Aorta (tissue), 5 donors: ENCODE measurements at regions not wholly inside any gene's neighbourhood (a gene's known extent, or its start where the extent isn't known, plus 50 kb on each side); places are given as distances from the start of the nearest gene placed in this dataset.

ENCODE experiments used
- ATAC-seq: fragments of 200-7000 bp; cut with Tn5 transposase; one replicate; pipeline ENCODE4 v1.9.1; 2022; ENCODE audit warnings: moderate library complexity; ENCODE audit not compliant: low FRiP score
- DNase-seq, 2 donors: peaks; one replicate each; pipeline ENCODE4 v3.0.0-alpha.2; 2020
- H3K27ac ChIP-seq, 2 donors: one replicate each; pipeline ENCODE4 v1.5.1; 2013; ENCODE audit warnings: low read length in 2 of 2, mild to moderate bottlenecking in 2 of 2, moderate library complexity in 2 of 2, control low read depth in 1 of 2, inconsistent platforms in 1 of 2, low read depth in 1 of 2
- H3K27me3 ChIP-seq, 2 donors: one replicate each; pipeline ENCODE4 v1.6.1; 2013; ENCODE audit warnings: control low read depth in 1 of 2, low read length in 1 of 2, mild to moderate bottlenecking in 1 of 2, moderate library complexity in 1 of 2; ENCODE audit not compliant: insufficient read depth in 2 of 2, control insufficient read depth in 1 of 2
- H3K36me3 ChIP-seq, 2 donors: one replicate each; pipeline ENCODE4 v1.6.1; 2013; ENCODE audit warnings: control low read depth in 1 of 2, low read length in 1 of 2, mild to moderate bottlenecking in 1 of 2; ENCODE audit not compliant: insufficient read depth in 2 of 2, control insufficient read depth in 1 of 2
- H3K4me1 ChIP-seq, 2 donors: one replicate each; pipeline ENCODE4 v1.6.1; 2013; ENCODE audit warnings: low read length in 2 of 2, control low read depth in 1 of 2, mild to moderate bottlenecking in 1 of 2, moderate library complexity in 1 of 2; ENCODE audit not compliant: insufficient read depth in 2 of 2, control insufficient read depth in 1 of 2
- H3K4me3 ChIP-seq, 2 donors: one replicate each; pipeline ENCODE4 v1.5.1; 2013; ENCODE audit warnings: low read length in 2 of 2, control low read depth in 1 of 2, mild to moderate bottlenecking in 1 of 2
- H3K9me3 ChIP-seq: one replicate; pipeline ENCODE4 v1.6.1; 2013; ENCODE audit warnings: mild to moderate bottlenecking, low read length; ENCODE audit not compliant: control insufficient read depth
- WGBS, 2 donors: extraction: QIAGEN DNeasy Blood & Tissue Kit; methylation state at CpG; one replicate each; pipeline ENCODE4 v1.1.7; 2013; 5-methylcytosine and 5-hydroxymethylcytosine counted together
- intact Hi-C, 2 donors: fragments of 100-400 bp; cut with DNase I; formaldehyde crosslinking; loops; one replicate each; pipeline versions ENCODE4 v1.14.2 to v1.15.0; 2022
- donor health status: healthy with polysubstance abuse.
- donor health status: Bipolar disorder and iron deficiency.
- donor health status: DM: no; HTN: no; CAD: no.
- donor health status: DM: no; HTN: no; CAD: no.
- donor health status: DM: yes; HTN: yes; CAD: no.

DNA sequence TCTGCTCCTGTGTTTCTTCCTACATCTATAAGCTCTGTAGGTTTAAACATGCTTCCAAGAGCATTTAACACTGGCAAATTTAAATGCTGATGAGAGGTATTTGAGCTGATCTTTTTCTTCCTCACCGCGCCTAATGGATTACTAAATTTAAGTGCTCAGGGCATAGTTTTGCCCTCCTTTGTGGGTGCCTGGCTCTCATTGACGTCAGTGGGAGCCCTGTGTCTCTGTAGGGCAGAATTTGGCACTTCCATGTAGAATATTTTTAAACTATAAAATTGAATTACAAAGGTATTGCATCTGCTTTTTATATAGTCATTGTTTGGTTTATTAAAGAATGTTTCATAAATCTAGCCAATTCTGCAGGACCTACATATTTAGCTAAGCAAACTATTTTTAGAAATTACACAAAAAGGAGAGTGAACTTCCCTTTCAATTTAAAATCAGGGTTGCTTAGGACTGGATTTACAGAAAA, 444.8 kb downstream of the AEBP2 start:
- peaks cover 12 to 17% of the 10 kb centered on the region in 2 donors for H3K4me1 ChIP-seq
- DNase-seq (no peak), ATAC-seq (no peak)
- H3K27ac ChIP-seq, result peak overlapping the region; percentile 30 to 78
- H3K36me3 ChIP-seq, result no peaks in the 10 kb centered on the region
- no peaks in the 10 kb centered on the region for H3K9me3 ChIP-seq
- H3K27me3 ChIP-seq, result no peaks in the 10 kb centered on the region
- intact Hi-C loops, result loop anchor here in 1 of 2 donors (10.0 kb wide), 1 partner anchor 109 kb away; no protein-coding TSS in a partner anchor
- no peak overlapping the region for H3K4me3 ChIP-seq
- 3 to 11% methylated on average over 3 of the region's 3 CpGs for WGBS, 2 donors

DNA sequence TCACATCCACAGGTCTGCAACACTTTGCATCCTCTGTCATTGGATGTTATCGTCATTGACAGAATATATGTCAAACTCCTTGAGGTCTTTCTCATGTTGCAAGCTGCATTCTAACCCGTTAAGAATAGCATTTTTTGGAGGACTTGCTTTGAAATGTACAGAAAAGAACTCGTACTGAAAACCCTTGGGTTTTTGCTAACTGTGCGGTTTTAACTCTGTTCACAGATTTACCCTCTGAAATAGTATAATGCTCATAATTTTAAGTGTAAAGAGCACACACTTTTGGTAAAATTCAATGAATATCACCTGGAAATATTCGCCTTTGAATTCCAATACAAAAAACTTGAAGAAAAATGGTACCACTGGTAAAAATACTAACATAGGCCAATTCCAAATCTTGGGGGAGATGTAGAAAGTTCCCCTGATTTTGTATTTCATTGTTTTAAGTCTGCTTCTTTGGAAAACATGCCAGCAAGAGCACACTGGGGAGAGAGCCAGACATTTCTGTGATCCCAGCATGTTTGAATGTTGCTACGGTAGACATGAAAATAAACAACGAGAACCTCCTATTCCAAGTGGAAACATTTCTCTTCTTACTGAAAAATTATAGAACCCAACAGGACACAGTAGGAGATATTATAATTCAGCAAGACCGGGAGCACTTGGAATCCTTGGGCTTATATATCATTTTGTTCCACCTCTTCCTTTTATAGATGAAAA, 446.0 kb downstream of the AEBP2 start:
- peak in 1 of 2 donors; percentile 44 for DNase-seq
- no peaks in the 10 kb centered on the region for H3K27me3 ChIP-seq
- peaks cover 10 to 17% of the 10 kb centered on the region in 2 donors for H3K4me1 ChIP-seq
- intact Hi-C loops, result loop anchor here in 1 of 2 donors (10.0 kb wide), 1 partner anchor 110 kb away; no protein-coding TSS in a partner anchor
- no peaks in the 10 kb centered on the region for H3K9me3 ChIP-seq
- H3K36me3 ChIP-seq, result no peaks in the 10 kb centered on the region
- H3K27ac ChIP-seq, result peak overlapping the region; percentile 98 to 100
- no peak overlapping the region for H3K4me3 ChIP-seq
- 14 to 20% methylated on average over 8 of the region's 8 CpGs for WGBS, 2 donors
- peak; percentile 68 for ATAC-seq

DNA sequence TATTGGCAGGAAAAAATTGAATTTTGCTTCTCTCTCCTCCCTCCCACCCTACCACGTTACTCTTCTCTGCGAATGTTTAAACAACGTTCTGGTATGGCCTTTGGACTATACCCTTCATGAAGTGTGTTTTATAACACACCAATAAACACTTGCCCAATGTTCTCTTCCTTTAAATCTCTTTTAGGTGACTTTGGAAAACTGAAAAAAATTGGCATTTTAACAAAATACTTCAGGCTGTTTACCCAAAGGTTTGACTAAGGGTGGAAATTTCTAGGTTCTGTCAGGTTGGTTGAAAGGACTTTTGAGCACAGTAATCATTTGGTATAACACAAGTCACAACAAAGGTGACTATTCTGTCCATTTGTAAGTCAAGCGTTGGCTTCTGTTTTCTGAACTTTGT, 446.8 kb downstream of the AEBP2 start:
- intact Hi-C loops, result loop anchor here in 1 of 2 donors (10.0 kb wide), 1 partner anchor 111 kb away; no protein-coding TSS in a partner anchor
- Histone ChIP-seq H3K36me3 (no peaks in the 10 kb centered on the region), H3K4me1 (peaks cover 10 to 17% of the 10 kb centered on the region in 2 donors), H3K27ac (peak overlapping the region; percentile 97 to 100), H3K4me3 (no peak overlapping the region), H3K9me3 (no peaks in the 10 kb centered on the region), H3K27me3 (no peaks in the 10 kb centered on the region)
- DNase-seq (no peak), ATAC-seq (no peak)
- WGBS, 2 donors, result 52 to 57% methylated on average over 4 of the region's 4 CpGs

DNA sequence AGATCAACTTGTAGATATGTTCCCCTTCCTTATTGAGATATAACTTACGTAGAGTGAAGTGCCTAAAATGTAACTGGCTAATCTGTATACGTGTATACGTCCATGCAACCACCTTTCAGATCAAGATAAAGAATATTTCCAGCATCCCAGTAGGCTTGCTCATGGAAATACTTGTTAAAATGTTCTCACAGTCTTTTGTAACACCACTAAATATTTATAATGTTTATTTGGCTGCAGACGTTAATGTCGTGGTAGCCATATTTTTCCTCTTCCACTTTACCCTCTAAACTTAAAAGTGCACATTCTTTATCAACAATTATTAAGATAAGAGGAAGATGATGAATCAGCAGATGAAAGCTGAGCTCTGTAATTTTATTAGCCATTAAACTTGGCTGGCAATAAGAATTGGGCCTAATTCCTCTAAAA, 447.4 kb downstream of the AEBP2 start:
- Histone ChIP-seq H3K4me3 (no peak overlapping the region), H3K36me3 (no peaks in the 10 kb centered on the region), H3K27ac (peak overlapping the region in 1 of 2 donors; percentile 100), H3K27me3 (no peaks in the 10 kb centered on the region), H3K4me1 (peaks cover 10 to 17% of the 10 kb centered on the region in 2 donors), H3K9me3 (no peaks in the 10 kb centered on the region)
- DNase-seq, result no peak
- WGBS, 2 donors, result 12 to 17% methylated on average over 5 of the region's 5 CpGs
- ATAC-seq, result no peak
- intact Hi-C loops, result loop anchor here in 1 of 2 donors (10.0 kb wide), 1 partner anchor 112 kb away; no protein-coding TSS in a partner anchor

DNA sequence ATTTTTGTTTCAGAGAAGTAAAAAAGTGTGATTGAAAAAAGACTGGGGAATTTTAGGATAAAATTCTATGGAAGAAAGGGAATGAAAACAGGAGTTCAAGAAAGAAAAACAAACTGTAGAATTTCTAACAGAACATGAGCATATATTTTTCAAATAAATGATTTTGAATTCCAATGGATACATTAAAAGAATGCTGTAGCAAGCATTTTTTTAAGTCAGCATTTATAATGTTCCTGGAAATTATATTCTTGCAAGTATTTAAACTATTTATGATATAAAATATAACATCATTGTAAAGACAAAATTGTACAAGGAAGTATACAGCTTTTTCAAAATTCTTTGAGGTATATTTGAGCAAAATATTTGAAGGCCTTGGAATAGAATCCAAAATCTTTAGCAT, 450.7 kb downstream of the AEBP2 start:
- Histone ChIP-seq H3K36me3 (no peaks in the 10 kb centered on the region), H3K27me3 (no peaks in the 10 kb centered on the region), H3K9me3 (no peaks in the 10 kb centered on the region), H3K27ac (no peak overlapping the region), H3K4me3 (no peak overlapping the region), H3K4me1 (peaks cover 6% of the 10 kb centered on the region in 2 donors)
- no peak for ATAC-seq
- intact Hi-C loops, result loop anchor here in 1 of 2 donors (5.0 kb wide), 1 partner anchor 113 kb away; no protein-coding TSS in a partner anchor
- DNase-seq, result no peak

DNA sequence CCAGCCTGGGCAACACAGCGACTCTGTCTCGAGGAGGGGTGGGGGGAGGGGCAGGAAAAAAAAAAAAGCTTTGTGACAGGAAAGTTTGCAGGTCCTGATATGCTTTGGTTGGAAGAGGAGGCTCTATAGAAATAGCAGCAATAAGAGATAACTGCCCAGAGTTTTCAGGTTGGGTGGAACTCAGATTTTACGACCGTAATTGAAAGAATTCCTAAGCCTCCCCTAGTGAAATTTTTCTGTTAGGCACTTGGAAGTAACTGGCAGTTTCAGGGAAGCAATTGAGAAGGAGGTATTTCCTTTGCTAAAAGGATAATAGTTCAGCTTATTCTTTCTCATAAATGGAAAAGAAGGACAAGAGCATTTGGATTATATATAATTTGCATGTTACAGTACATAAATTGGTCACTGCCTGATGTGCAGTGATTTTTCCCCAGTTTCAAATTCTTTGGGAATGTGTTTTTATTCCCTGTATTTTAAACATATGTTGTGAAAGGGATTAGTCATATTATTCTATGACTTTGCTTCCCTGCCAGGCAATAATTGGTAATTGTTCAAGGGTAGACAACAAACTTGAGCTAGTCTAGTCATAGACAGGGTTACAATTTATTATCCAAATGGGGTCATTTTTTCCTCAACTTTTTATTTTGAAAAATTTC, 452.8 kb downstream of the AEBP2 start:
- DNase-seq (no peak), ATAC-seq (no peak)
- 6% methylated on average over 4 of the region's 4 CpGs for WGBS, 2 donors
- Histone ChIP-seq H3K27me3 (no peaks in the 10 kb centered on the region), H3K36me3 (no peaks in the 10 kb centered on the region), H3K9me3 (no peaks in the 10 kb centered on the region), H3K27ac (peak overlapping the region in 1 of 2 donors; percentile 76), H3K4me1 (peaks cover 0 to 5% of the 10 kb centered on the region in 2 donors), H3K4me3 (no peak overlapping the region)
- intact Hi-C loops, result loop anchor here in 1 of 2 donors (5.0 kb wide), 1 partner anchor 115 kb away; no protein-coding TSS in a partner anchor

DNA sequence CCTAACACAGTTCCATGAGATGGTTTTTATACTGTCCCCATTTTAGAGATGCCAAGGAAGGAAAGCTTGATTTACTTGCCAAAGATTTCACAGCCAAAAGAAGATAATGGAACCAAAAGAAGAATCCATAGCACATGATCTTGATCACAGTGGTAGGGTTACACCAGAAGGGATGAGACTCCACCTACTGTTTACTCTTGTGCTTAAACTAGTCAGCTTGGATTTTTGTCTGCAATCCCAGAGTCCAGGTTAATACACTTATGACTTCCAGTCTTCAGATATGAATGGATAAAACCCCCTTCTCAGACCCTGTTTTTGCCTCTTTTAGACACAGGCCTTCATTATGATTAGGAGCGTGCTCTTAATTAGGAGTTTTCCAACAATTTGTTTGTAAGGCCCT, 454.2 kb downstream of the AEBP2 start:
- DNase-seq, result no peak

DNA sequence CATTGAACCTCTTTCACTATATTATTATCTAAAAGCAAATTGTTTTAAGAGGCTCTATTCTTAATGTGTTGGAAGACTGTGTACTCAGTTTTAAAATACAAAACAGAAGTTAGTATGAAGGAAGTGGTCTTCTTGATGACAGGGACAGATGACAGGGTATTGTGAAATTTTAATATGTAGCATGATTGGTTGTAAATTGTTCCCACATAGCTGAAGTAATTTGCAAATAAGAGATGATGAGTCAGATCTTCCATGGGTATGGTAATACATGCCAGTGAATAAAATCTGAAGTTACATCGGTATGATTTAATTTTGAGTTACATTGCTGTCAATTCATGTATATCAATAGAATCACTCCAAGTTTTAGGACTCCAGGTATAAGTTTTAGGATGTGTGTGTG, 454.8 kb downstream of the AEBP2 start:
- ATAC-seq, result no peak
- intact Hi-C loops, result loop anchor here in 1 of 2 donors (5.0 kb wide), 1 partner anchor 117 kb away; no protein-coding TSS in a partner anchor
- no peak for DNase-seq
- no peaks in the 10 kb centered on the region for H3K9me3 ChIP-seq
- H3K36me3 ChIP-seq, result no peaks in the 10 kb centered on the region
- WGBS, 2 donors, result 0 to 9% methylated on average over 1 of the region's 1 CpG
- no peak overlapping the region for H3K4me3 ChIP-seq
- peak overlapping the region in 1 of 2 donors; percentile 89 for H3K27ac ChIP-seq
- H3K4me1 ChIP-seq, result peaks cover 0 to 5% of the 10 kb centered on the region in 2 donors
- H3K27me3 ChIP-seq, result no peaks in the 10 kb centered on the region

More for the DNA sequence above, 454.2 kb downstream of the AEBP2 start:
- Histone ChIP-seq H3K27ac (peak overlapping the region in 1 of 2 donors; percentile 67), H3K4me1 (peaks cover 0 to 5% of the 10 kb centered on the region in 2 donors), H3K36me3 (no peaks in the 10 kb centered on the region), H3K4me3 (no peak overlapping the region), H3K9me3 (no peaks in the 10 kb centered on the region), H3K27me3 (no peaks in the 10 kb centered on the region)
- ATAC-seq, result no peak
- intact Hi-C loops, result loop anchor here in 1 of 2 donors (5.0 kb wide), 1 partner anchor 116 kb away; no protein-coding TSS in a partner anchor
- WGBS, 2 donors, result 92 to 100% methylated on average over 1 of the region's 1 CpG
